B cell (primary cell): ENCODE measurements at regions not wholly inside any gene's neighbourhood (a gene's known extent, or its start where the extent isn't known, plus 50 kb on each side); places are given as distances from the start of the nearest gene placed in this dataset.

Source experiments
- EZH2 ChIP-seq: IDR thresholded peaks from 2 replicates; pipeline ENCODE4 v1.6.1; 2012; ENCODE audit warnings: borderline replicate concordance, low read depth, mild to moderate bottlenecking, moderate library complexity, low read length; ENCODE audit not compliant: insufficient read depth, poor library complexity, severe bottlenecking
- TF ChIP-seq, protein P1 (sequence below): fragments of 200-600 bp; IDR thresholded peaks from one replicate; pipeline ENCODE4 v1.8.0; 2022; ENCODE audit warnings: antibody characterized with exemption, mild to moderate bottlenecking

DNA sequence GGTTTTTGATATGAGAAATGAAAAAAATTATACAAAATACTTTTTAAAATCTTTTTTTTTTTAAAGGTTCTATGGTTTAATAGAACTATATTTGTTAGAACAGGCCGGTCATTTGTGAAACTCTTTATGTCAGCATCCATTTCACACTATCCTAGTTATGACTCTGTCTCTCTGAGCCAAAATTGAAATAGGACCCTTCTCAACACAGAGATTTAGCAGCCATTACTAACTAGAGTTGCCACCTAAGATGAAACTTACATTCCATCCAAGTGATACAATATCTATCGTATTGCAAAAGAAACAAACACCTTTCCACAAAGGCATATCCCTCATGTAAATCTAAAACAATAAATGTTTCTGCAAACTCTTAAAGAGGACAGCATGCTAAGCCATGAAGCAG is 249.8 kb downstream of the CDH11 start:
- TF ChIP-seq, protein P1, sequence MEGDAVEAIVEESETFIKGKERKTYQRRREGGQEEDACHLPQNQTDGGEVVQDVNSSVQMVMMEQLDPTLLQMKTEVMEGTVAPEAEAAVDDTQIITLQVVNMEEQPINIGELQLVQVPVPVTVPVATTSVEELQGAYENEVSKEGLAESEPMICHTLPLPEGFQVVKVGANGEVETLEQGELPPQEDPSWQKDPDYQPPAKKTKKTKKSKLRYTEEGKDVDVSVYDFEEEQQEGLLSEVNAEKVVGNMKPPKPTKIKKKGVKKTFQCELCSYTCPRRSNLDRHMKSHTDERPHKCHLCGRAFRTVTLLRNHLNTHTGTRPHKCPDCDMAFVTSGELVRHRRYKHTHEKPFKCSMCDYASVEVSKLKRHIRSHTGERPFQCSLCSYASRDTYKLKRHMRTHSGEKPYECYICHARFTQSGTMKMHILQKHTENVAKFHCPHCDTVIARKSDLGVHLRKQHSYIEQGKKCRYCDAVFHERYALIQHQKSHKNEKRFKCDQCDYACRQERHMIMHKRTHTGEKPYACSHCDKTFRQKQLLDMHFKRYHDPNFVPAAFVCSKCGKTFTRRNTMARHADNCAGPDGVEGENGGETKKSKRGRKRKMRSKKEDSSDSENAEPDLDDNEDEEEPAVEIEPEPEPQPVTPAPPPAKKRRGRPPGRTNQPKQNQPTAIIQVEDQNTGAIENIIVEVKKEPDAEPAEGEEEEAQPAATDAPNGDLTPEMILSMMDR = no peak
- TF ChIP-seq EZH2 = no peak
